Epithelial cell of esophagus (primary cell): ENCODE measurements at regions not wholly inside any gene's neighbourhood (a gene's known extent, or its start where the extent isn't known, plus 50 kb on each side); places are given as distances from the start of the nearest gene placed in this dataset.
"Not testable (repeated sequence)": the region's sequence is repeated elsewhere in the genome, so short reads cannot be mapped to it uniquely, and the experiment has no call there.

Experiments used
- DNase-seq: peaks from one replicate; pipeline ENCODE4 v3.0.0; 2010; ENCODE audit warnings: low read depth
- H3K4me3 ChIP-seq: 2 replicates; pipeline ENCODE4 v1.5.1; 2011; ENCODE audit warnings: mild to moderate bottlenecking, low read length, control low read depth
- TF ChIP-seq, protein P1 (sequence below): IDR thresholded peaks from 2 replicates; pipeline ENCODE4 v1.5.1; 2011; ENCODE audit warnings: low read depth, mild to moderate bottlenecking, low read length, control low read depth, inconsistent platforms; ENCODE audit not compliant: insufficient read depth; ENCODE audit errors: missing control alignments

GRCh38 chr10:45515630-45516029, 141.6 kb downstream of the ALOX5 start:
- TF ChIP-seq, protein P1, sequence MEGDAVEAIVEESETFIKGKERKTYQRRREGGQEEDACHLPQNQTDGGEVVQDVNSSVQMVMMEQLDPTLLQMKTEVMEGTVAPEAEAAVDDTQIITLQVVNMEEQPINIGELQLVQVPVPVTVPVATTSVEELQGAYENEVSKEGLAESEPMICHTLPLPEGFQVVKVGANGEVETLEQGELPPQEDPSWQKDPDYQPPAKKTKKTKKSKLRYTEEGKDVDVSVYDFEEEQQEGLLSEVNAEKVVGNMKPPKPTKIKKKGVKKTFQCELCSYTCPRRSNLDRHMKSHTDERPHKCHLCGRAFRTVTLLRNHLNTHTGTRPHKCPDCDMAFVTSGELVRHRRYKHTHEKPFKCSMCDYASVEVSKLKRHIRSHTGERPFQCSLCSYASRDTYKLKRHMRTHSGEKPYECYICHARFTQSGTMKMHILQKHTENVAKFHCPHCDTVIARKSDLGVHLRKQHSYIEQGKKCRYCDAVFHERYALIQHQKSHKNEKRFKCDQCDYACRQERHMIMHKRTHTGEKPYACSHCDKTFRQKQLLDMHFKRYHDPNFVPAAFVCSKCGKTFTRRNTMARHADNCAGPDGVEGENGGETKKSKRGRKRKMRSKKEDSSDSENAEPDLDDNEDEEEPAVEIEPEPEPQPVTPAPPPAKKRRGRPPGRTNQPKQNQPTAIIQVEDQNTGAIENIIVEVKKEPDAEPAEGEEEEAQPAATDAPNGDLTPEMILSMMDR, result no peak
- no peak overlapping the region for H3K4me3 ChIP-seq
- no peak for DNase-seq

GRCh38 chr10:45514291-45515270, 140.6 kb downstream of the ALOX5 start:
- peak overlapping the region; percentile 5 for H3K4me3 ChIP-seq
- TF ChIP-seq, protein P1, result no peak
- peak; percentile 92 for DNase-seq

GRCh38 chr10:45513551-45513950, 139.5 kb downstream of the ALOX5 start:
- TF ChIP-seq, protein P1, result no peak
- no peak for DNase-seq
- no peak overlapping the region for H3K4me3 ChIP-seq

- not testable (repeated sequence) for H3K4me3 ChIP-seq, DNase-seq
Observed at GRCh38 chr10:45511926-45512325, 137.9 kb downstream of the ALOX5 start.

DNA sequence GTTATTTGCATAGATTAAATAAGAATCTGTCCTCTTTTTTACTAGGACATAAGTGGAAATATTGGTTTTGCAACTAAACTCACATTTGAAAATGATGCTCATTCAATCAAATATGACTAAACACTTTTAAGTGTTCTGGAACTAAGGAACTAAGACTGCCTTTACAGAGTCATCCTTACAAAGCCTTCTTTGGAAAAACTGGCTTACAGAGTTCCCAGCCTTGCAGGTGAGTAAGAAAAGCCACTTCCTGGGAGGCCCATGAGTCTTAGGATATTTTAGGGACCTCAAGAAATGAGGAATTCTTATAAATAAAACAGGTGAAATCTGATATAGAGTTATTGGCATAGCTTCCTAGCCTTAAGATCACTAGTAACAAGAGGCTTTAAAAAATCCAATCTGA, 135.5 kb downstream of the ALOX5 start:
- TF ChIP-seq, protein P1, result no peak
- H3K4me3 ChIP-seq, result no peak overlapping the region
- DNase-seq, result peak; percentile 50

DNA sequence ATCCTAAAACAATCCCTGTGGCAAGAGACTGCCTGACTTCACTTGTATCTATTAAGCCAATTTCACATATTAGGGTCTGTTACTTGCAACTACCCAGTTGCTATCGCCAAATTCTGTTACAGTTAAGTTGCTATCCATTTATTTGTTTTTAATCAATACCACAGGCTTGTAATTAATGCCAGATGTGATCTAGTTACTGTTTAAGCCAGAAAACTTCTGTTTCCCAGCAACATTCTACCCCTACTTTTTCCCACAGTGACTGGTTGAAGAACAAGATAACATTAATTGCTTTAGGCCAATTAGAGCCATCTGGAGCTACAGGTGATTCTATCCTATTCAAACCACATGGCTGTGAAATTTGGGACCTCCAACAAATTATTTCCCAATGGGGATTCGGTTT, 131.3 kb downstream of the ALOX5 start:
- TF ChIP-seq, protein P1, result no peak
- H3K4me3 ChIP-seq, result no peak overlapping the region
- no peak for DNase-seq

- peak; percentile 34 for DNase-seq
- TF ChIP-seq, protein P1, result no peak
- no peak overlapping the region for H3K4me3 ChIP-seq
Observed at GRCh38 chr10:45502458-45502857, 128.4 kb downstream of the ALOX5 start.
